Neural progenitor cell (in vitro differentiated cells): ENCODE measurements at regions not wholly inside any gene's neighbourhood (a gene's known extent, or its start where the extent isn't known, plus 50 kb on each side); places are given as distances from the start of the nearest gene placed in this dataset.

Source experiments
- EZH2 ChIP-seq: fragments of 200-600 bp; sonication (generic); IDR thresholded peaks from 2 replicates; pipeline ENCODE4 v1.6.1; 2017; ENCODE audit warnings: antibody characterized with exemption, mild to moderate bottlenecking, moderate library complexity
- EZH2phosphoT487 ChIP-seq: fragments of 200-600 bp; sonication (generic); IDR thresholded peaks from 2 replicates; pipeline ENCODE4 v1.6.1; 2017; ENCODE audit warnings: antibody characterized with exemption
- TF ChIP-seq, protein P1 (sequence below): fragments of 200-600 bp; sonication (generic); IDR thresholded peaks from 2 replicates; pipeline ENCODE4 v1.5.1; 2017; ENCODE audit warnings: antibody characterized with exemption, mild to moderate bottlenecking

DNA sequence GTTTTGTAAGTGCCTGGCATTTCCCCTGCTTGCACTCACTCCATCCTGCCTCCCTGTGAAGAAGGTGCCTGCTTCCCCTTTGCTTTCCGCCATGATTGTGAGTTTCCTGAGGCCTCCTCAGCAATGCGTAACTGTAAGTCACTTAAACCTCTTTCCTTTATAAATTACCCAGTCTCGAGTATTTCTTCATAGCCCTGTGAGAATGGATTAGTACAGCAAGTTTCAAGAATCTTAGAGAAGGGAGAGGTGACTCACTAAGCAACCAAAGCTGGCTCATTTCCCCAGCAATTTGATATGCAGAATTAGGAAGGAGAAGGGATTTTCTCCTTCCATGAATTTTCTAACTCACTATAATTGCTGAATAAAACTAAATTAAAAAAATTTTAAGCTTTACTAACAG, 251.0 kb upstream of the FOXG1 start:
- TF ChIP-seq EZH2 (no peak), EZH2phosphoT487 (no peak)
- TF ChIP-seq, protein P1, sequence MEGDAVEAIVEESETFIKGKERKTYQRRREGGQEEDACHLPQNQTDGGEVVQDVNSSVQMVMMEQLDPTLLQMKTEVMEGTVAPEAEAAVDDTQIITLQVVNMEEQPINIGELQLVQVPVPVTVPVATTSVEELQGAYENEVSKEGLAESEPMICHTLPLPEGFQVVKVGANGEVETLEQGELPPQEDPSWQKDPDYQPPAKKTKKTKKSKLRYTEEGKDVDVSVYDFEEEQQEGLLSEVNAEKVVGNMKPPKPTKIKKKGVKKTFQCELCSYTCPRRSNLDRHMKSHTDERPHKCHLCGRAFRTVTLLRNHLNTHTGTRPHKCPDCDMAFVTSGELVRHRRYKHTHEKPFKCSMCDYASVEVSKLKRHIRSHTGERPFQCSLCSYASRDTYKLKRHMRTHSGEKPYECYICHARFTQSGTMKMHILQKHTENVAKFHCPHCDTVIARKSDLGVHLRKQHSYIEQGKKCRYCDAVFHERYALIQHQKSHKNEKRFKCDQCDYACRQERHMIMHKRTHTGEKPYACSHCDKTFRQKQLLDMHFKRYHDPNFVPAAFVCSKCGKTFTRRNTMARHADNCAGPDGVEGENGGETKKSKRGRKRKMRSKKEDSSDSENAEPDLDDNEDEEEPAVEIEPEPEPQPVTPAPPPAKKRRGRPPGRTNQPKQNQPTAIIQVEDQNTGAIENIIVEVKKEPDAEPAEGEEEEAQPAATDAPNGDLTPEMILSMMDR = no peak
